Kidney glomerular epithelial cell (primary cell): ENCODE measurements at regions not wholly inside any gene's neighbourhood (a gene's known extent, or its start where the extent isn't known, plus 50 kb on each side); places are given as distances from the start of the nearest gene placed in this dataset.
"Not testable (repeated sequence)": the region's sequence is repeated elsewhere in the genome, so short reads cannot be mapped to it uniquely, and the experiment has no call there.

ENCODE experiments used
- DNase-seq: peaks from one replicate; lab custom pipeline; 2025; lab: John Stamatoyannopoulos, UW

GRCh38 chr5:92879806-92880543 is 701.0 kb downstream of the NR2F1-AS1 start:
- no peak for DNase-seq

DNA sequence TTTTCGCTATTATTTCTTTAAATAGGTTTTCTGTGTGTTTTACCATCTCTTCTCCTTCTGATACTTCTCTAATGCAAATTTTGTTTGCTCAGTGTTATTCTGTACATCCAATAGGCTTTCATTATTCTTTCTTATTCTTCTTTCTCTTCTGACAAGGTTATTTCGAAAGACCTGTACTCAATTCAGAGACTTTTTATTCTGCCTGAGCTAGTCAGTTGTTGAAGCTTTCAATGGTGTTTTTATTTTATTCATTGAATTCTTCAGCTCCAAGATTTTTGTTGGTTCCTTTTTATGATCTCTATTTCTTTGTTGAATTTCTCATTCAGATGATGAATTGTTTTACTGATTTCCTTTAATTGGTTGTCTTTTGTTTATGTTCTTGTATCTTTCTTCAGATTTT is 706.2 kb downstream of the NR2F1-AS1 start:
- DNase-seq: no peak

DNA sequence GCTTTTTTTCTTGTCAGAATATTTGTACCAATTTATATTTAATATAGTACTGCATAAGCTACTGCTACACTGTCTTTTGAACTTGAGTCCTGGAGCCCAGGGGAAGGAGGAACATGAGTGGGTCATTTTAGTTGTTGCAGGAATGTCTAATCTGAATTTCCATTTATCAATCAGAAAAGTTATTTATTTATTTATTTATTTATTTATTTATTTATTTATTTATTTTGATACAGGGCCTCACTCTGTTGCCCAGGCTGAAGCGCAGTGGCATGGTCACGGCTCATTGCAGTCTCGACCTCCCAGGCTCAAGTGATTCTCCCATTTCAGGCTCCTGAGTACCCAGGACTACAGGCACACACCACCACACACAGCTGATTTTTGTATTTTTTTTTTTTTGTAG is 712.6 kb downstream of the NR2F1-AS1 start:
- no peak for DNase-seq

GRCh38 chr5:92864591-92864990 is 716.4 kb downstream of the NR2F1-AS1 start:
- DNase-seq: no peak

DNA sequence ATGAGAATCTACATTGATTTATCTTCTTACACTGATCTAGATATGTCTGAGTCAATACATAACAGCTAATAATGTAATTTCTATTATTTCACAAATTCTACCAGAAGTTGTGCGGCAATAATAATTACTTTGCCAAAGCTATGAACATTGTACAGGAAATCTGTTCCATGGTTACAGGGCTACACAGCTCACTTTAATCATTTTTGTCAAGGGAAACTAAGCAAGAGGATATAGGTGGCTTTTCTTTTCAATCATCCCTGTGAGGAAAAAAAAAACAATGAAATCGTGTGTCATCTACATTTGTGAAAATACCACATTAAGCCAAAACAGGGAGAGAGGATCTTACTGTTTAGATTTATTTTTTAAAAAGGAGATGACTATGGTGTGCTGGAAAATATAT is 717.4 kb downstream of the NR2F1-AS1 start:
- no peak for DNase-seq

- no peak for DNase-seq
Measured at GRCh38 chr5:92861531-92862285, 719.3 kb downstream of the NR2F1-AS1 start.

DNA sequence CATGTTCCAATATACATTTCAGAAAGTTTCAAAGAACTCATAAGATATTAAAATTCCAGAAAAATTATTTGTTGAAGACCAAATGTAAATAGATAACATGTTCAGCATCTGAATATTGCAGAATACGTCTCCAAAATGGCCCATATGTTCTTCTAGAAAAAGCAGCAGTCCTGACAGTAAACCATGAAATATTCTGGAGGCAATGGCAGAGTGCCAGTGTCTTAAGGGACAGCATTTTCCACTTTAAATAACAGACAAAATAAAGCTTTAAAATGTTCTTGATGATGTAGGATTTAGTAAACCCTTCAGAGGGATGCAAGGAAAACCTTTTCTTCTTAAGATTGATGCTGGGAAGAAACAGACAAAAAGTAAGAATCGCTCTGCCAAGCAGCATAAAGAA is 721.0 kb downstream of the NR2F1-AS1 start:
- DNase-seq: no peak

DNA sequence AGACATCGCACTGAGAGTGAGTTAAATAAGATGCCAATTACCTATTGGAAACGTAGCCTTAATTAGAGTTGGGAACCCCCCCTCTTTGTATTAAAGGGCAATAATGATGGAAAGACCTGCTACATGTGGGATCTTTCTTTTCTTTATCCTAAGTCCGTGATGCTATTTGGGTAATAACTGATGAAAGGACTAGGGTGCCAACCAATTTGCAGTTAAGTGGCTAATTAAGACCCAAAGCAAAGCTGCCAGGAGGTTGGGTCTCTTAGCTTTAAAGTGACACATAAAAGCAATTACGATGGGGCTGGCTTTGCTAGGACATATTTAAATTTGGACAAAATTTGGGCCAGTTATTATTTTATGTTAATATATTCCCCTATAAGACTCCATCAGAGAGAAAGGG is 728.8 kb downstream of the NR2F1-AS1 start:
- DNase-seq: no peak

DNA sequence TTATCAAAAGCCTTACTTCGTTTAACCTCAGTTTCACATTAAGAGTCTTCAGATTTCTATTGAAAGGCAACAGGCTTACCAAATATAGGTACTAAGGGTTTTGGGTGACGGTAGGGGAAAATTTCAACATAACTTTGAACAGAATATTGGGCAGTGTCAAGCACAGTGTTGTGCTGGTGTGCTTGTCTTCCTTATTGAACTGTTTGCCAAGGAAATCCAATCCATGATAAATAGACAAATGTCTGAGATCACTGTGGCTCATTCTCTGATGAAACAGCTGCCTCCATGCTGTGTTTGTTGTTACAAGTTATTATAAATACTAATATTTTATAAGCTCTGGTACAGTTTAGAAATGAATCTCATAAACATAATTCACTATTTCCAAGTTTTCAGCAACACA is 730.1 kb downstream of the NR2F1-AS1 start:
- no peak for DNase-seq

DNA sequence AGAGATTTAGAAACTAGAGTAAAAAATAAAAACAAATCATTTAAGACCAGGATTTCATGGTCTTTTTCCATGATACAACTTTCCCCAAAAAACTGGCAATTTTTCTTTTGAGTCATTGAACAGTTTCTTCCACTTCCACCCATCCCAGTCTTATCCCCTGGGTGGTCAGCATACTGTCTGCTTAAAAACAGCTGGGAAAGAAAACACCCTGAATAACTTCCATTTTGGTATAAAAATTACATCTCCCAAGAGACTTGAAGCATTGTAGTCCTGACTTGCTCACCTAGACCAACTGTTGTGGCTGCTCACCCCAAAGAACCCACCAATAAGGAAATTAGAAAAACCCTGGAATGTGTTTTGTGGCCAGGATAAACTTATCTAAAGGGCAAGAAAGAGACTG is 731.3 kb downstream of the NR2F1-AS1 start:
- no peak for DNase-seq

GRCh38 chr5:92841604-92842155 is 739.3 kb downstream of the NR2F1-AS1 start:
- DNase-seq: peak; percentile 27

DNA sequence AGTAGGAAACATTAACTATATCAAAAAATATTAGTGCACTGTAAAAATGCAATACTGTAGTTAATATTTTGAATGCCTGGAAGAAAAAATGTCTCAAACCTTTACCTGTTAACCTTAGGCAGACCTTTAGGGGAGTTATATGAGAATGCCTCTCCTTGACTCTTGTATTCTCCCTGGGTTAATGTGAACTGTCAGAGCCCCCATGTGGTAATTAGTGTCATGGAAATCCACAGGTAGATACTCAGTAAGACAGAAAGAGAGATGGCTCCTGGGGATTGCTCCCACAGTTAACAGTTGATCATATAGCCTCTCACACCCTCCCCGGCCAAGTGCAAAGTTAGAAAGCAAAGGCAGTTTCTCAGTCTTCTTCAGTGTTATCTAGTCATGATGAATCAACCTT is 742.8 kb downstream of the NR2F1-AS1 start:
- DNase-seq: peak; percentile 10

- no peak for DNase-seq
Measured at GRCh38 chr5:92836855-92837755, 743.9 kb downstream of the NR2F1-AS1 start.

GRCh38 chr5:92835712-92836111 is 745.3 kb downstream of the NR2F1-AS1 start:
- DNase-seq: no peak

DNA sequence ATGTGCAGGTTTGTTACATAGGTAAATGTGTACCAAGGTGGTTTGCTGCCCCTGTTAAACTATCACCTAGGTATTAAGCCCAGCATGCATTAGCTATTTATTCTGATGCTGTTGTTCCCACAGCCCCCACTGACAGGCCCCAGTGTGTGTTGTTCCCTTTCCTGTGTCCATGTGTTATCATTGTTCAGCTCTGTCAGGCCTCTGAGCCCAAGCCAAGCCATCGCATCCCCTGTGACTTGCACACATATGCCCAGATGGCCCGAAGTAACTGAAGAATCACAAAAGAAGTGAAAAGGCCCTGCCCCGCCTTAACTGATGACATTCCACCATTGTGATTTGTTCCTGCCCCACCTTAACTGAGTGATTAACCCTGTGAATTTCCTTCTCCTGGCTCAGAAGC is 757.5 kb downstream of the NR2F1-AS1 start:
- DNase-seq: not testable (repeated sequence)

DNA sequence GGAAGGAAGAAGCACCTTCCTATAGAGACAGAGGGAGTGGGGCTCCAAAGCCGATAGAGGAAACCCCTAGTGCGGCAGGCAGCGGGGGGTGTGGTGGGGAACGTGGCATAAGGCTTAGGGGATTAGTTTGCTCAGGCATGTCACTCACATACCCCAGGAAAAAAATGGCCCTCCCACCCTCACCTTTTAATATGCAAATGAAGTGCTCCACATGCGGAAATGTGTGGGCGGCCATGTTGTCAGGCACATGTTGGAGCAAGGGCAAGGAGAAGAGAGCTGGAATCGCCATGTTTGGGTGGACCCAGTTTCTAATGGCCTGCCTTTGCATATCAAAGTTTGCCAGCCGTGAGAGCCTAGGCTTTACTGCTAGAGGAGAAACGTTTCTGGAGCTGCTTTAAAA is 758.8 kb downstream of the NR2F1-AS1 start:
- DNase-seq: no peak

DNA sequence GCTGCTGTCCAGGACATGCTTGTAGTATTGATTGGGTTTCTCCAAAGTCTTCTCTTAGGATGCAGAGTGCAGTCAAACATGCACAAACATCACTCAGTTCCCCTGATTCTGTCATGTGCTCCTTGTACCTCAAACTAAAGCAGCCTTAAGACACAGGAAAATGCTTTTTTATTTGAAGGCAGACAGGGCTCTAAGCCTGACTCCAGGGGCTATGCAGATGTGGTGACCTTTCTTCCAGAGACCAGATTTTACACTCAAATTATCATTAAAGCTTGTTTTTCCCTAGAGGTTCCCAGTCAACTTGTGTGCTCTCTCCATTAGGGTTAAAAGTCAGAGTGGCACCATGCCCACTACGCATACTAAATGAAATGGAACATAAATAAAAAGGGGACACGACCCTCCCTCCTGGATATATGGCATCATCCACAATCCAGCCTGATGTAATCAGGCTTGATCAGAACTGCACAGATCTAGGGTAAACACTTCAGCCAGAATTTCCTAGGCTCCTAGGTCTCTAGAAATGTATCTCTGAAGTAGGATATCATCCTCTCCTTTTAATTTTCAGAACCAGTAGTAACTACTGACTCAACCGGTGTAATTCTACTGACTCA is 771.1 kb downstream of the NR2F1-AS1 start:
- DNase-seq: no peak

DNA sequence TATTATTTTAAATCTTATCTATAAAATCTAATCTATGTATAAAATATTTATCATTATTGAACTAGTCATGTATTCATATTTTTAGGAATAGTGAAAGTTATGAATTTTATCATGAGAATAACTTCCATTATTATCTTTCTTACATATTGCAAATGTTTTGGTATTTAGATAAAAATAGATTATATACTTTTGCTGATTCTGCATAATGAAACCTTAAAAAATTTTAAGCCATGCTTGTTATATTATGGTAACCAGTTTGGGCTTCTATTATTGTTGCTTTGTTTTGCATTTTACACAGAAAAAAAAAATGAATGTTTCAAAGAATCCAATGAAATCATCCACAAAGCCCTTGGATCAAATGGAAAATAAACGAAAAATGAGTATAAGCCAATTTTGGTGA is 772.5 kb downstream of the NR2F1-AS1 start:
- DNase-seq: no peak

DNA sequence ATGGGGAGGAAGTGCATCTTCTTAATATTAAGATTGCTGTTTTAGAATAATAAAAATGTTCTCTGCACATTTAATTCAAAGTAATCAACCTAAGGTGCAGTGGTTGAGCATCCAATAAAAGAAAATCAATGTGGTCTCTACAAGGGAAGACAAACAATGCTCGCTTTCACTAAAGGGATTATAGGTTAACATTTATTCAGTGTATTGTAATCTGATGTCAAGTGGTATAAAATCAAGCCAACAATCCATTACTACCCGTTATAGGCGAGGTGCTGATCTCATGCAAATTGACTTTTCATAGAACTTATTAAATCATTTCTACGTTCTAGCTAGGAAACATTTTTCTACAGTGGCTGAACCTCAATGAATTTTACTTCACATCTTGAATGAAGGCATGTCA is 773.9 kb downstream of the NR2F1-AS1 start:
- DNase-seq: no peak

DNA sequence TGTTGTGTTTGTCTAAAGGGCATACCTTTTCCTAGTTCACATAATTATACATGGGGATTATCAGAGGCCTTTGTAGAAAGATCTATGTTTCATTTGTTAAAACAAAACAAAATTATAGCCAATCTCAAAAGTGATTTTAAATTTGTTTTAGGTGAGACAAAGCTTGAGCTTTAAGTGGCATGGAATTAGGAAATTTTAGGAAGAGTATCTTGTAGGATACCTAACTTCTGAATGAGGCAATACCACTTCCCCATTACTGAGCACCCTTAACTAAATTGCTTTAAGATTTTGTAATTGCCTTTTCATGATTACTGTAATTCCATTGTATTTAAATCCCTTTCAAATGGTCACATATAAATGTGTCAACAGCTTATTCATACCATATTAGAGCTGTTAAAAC is 775.6 kb downstream of the NR2F1-AS1 start:
- DNase-seq: no peak

DNA sequence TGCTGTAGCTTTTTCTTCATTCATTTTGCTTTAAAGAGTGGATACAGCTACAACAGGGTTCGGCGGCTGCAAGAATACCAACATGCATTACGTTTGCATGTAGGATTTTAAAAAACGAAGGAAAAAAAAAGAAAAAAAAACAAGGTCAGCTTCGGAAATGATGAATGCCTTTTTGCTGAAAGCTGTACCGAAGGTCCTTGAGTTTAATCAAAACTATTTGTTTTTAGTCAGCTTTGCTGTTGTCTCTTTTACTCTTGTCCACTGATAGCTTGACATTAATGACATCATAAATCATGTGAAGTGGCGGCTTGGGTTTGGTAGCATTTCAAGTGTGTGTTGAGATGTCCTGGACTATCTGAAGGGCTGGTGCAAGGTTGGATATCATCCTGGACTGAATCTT is 779.1 kb downstream of the NR2F1-AS1 start:
- peak; percentile 5 for DNase-seq

GRCh38 chr5:92800365-92800764 is 780.7 kb downstream of the NR2F1-AS1 start:
- DNase-seq: no peak
